Neural crest cell (in vitro differentiated cells): ENCODE measurements at regions not wholly inside any gene's neighbourhood (a gene's known extent, or its start where the extent isn't known, plus 50 kb on each side); places are given as distances from the start of the nearest gene placed in this dataset.

Source experiments
- DNase-seq: peaks from one replicate; pipeline ENCODE4 v3.0.0; 2021; ENCODE audit warnings: low read depth, mixed read lengths, low spot score
- H3K27ac Mint-ChIP-seq: one replicate; pipeline ENCODE4 v1.8.0; 2021; ENCODE audit warnings: mild to moderate bottlenecking, mixed read lengths; ENCODE audit not compliant: unreplicated experiment
- H3K27me3 Mint-ChIP-seq: 2 replicates; pipeline ENCODE4 v1.8.0; 2021; ENCODE audit warnings: low read depth, mild to moderate bottlenecking, mixed read lengths
- H3K36me3 Mint-ChIP-seq: 2 replicates; pipeline ENCODE4 v1.8.0; 2021; ENCODE audit warnings: low read depth, mild to moderate bottlenecking, mixed read lengths
- H3K4me1 Mint-ChIP-seq: 2 replicates; pipeline ENCODE4 v1.8.0; 2021; ENCODE audit warnings: mixed read lengths
- H3K4me3 Mint-ChIP-seq: one replicate; pipeline ENCODE4 v1.8.0; 2021; ENCODE audit warnings: mild to moderate bottlenecking, mixed read lengths
- H3K9me3 Mint-ChIP-seq: 2 replicates; pipeline ENCODE4 v1.8.0; 2021; ENCODE audit warnings: mixed read lengths
- CTCF ChIP-seq: fragments of 200-600 bp; sonication (generic); conservative IDR thresholded peaks from 2 replicates; pipeline ENCODE4 v1.5.0; 2021; ENCODE audit warnings: antibody characterized with exemption, mild to moderate bottlenecking

GRCh38 chr3:81364411-81364810 is 397.0 kb downstream of the GBE1 start:
- no peaks in the 10 kb centered on the region for H3K27me3 Mint-ChIP-seq
- peaks cover 11% of the 10 kb centered on the region for H3K9me3 Mint-ChIP-seq
- no peaks in the 10 kb centered on the region for H3K4me1 Mint-ChIP-seq
- DNase-seq = no peak
- H3K27ac Mint-ChIP-seq = no peak overlapping the region
- H3K4me3 Mint-ChIP-seq = no peak overlapping the region
- H3K36me3 Mint-ChIP-seq = peaks cover 7% of the 10 kb centered on the region
- no peak for TF ChIP-seq CTCF

GRCh38 chr3:81363816-81364215 is 397.6 kb downstream of the GBE1 start:
- no peak for TF ChIP-seq CTCF

GRCh38 chr3:81354119-81354518 is 407.3 kb downstream of the GBE1 start:
- Mint-ChIP-seq H3K4me3 (no peak overlapping the region), H3K27ac (no peak overlapping the region), H3K4me1 (no peaks in the 10 kb centered on the region), H3K9me3 (peaks cover 6% of the 10 kb centered on the region), H3K27me3 (no peaks in the 10 kb centered on the region), H3K36me3 (no peaks in the 10 kb centered on the region)
- TF ChIP-seq CTCF = no peak
- DNase-seq = no peak

More at GRCh38 chr3:81363816-81364215, 397.6 kb downstream of the GBE1 start:
- Mint-ChIP-seq H3K36me3 (peaks cover 7% of the 10 kb centered on the region), H3K4me1 (no peaks in the 10 kb centered on the region), H3K9me3 (peaks cover 11% of the 10 kb centered on the region), H3K27me3 (no peaks in the 10 kb centered on the region), H3K27ac (no peak overlapping the region), H3K4me3 (no peak overlapping the region)
- no peak for DNase-seq

GRCh38 chr3:81352867-81353266 is 408.6 kb downstream of the GBE1 start:
- peaks cover 7% of the 10 kb centered on the region for H3K9me3 Mint-ChIP-seq
- no peak for DNase-seq
- H3K36me3 Mint-ChIP-seq = no peaks in the 10 kb centered on the region
- H3K4me1 Mint-ChIP-seq = no peaks in the 10 kb centered on the region
- no peak for TF ChIP-seq CTCF
- no peak overlapping the region for H3K27ac Mint-ChIP-seq
- no peaks in the 10 kb centered on the region for H3K27me3 Mint-ChIP-seq
- H3K4me3 Mint-ChIP-seq = no peak overlapping the region

GRCh38 chr3:81349816-81350340 is 411.6 kb downstream of the GBE1 start:
- H3K4me1 Mint-ChIP-seq = no peaks in the 10 kb centered on the region

More at GRCh38 chr3:81349816-81350340, 411.6 kb downstream of the GBE1 start:
- TF ChIP-seq CTCF = no peak
- no peak overlapping the region for H3K27ac Mint-ChIP-seq
- peaks cover 3% of the 10 kb centered on the region for H3K9me3 Mint-ChIP-seq
- no peak overlapping the region for H3K4me3 Mint-ChIP-seq
- H3K27me3 Mint-ChIP-seq = no peaks in the 10 kb centered on the region
- DNase-seq = no peak
- H3K36me3 Mint-ChIP-seq = no peaks in the 10 kb centered on the region
